ENCODE measurements at regions not wholly inside any gene's neighbourhood (a gene's known extent, or its start where the extent isn't known, plus 50 kb on each side); places are given as distances from the start of the nearest gene placed in this dataset.

DNA sequence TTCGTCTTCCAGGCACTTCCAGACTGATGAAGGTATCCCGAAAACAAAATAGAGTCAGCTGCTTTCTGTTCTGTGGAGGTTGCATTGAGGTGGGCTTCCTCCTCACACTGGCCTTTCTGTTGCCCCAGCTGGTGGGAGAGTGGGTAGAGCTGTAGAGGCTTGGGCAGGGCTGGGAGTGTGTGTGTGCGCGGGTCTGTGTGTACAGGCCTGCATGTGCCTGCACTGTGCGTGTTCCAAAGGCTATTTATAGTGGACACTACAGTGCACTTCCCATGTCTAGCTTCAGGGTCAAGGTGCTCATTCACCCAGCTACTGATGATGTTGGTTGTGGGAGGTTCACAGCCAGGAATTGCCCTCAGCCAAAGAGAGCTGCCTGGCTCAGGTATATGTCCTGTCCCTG is 260.1 kb upstream of the HABP2 start:
- DNase-seq = no peak

DNA sequence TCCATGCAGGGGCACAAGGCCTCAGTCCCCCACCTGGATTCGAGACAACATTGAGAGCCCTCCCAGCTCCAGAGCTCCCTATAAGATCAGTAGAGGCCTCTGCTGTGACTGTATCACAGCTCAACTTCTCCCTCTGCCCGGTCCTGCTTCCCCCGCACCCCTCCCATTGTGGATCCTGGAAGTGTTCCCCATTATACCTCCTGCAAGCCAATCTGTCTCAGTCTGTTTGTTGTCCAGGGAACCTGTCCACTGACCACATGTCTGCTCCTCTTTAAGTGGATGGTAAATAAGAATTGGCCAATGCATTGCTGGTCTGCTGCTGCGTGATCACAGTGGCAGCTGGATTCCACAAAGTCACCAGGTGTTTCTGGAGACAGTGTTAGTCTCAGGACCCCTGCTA is 259.7 kb upstream of the HABP2 start:
- no peak for DNase-seq

DNA sequence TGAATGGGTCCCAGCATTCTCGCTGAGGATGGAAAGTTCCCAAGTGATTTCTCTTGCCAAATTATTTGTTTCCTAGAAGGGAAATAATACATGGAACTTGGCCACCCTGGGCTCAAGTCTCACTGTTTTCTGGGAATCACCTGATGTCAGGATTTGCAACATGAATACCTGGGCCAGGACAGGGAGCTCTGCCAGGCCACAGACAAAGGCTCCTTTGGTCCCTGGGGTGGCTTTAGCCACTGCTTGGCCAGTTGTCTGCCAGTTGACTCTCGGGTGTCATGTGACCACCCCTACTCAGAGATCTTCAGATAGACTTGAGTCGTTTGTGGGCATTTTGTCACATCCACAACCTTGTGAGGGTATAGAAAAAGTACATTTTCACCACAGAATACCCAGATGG is 258.0 kb upstream of the HABP2 start:
- DNase-seq = no peak

DNA sequence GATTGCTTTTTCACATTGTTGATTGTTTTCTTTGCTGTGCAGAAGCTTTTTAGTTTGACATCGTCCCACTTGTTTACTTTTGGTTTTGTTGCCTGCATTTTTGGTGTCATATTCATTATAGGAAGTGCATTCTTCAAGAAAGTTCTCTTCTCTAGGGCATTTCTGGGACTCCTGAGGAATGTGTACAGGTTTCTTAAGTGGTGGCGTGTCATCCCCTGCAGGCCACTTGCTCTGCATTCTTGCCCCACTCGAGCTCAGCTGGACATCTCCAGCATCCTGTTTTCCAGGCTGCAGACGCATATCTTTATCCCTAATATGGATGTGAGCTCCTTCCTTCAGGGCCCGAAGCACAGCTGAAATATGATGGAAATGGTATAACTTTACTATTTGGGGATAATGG is 255.6 kb upstream of the HABP2 start:
- DNase-seq = no peak

DNA sequence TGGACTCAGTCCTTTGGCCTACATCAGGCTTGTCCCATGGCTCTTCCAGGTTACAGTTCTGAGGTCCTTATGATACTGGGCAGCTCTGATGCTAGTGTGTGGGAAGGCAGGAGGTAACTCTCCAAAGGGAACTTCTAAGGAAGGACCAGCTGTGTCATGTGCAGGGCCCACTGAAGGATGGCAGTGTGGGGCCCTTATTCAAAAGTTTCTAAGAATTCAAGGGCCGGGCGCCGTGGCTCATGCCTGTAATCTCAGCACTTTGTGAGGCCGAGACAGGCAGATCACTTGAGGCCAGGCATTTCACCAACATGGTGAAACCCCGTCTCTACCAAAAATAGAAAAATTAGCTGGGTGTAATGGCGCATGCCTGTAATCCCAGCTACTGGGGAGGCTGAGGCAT is 254.2 kb upstream of the HABP2 start:
- no peak for DNase-seq

DNA sequence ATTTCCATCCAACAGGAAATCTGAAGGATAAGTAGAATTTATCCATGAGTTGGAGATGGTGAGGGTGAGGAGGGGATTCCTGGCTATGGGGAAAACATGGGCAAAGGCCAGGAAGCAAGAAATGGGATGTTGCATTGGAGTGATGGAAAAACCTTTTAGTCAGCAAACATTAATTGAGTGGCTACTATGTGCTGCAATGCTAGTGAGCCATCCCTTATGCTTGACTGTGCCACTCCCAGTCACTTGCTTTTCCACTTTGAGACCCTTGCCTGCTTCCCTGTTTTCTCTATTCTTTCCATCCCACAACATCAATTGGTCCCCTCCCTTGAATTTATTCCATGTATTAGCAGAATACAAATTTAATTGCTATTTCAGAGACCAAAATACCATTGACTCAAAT is 252.7 kb upstream of the HABP2 start:
- no peak for DNase-seq

DNA sequence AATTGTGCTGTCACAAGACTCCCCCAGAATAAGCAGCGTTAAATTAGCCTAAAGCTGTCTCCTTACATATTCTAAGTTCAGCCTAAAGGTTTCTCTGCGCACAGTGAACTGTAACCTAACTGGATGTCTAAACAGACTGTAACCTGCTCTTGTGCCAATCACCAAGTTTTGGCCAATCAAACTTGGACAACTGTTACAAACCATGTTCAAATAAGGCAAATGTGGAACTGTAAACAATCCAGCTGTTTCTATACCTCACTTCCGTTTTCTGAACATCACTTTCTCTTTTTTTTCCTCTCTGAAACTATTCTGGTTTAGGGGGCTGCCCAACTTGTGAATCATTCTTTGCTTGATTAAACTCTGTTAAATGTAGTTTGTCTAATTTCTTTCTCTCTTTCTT is 252.2 kb upstream of the HABP2 start:
- no peak for DNase-seq

DNA sequence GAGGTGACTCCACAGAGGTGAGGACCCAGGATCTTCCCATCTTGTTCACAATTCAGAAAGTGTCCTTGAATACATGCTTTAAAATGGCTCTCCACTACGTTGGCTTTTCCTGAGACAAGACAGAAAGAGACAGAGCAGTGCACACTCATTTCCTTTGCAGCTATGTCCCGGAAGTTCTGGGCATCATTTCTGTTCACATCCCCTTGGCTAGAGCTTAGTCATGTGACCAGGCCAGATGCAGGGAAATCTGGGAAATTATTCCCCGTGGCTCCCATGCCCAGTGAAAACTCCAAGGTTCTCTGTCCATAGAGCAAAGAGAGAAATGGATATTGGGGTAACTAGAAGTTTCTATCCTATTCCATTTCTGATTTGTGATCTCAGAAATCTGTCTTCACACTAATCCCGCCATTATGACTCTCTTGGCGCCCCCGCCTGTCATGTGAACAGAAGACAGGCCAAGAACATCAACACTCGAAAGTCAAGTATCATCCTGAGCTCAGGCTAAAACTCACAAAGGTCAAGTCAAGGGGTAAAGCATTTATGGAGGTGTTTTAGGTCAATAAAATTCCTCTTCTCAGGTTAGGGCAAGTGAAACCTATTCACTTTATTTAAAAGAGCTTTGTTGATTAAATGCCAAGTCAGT is 251.4 kb upstream of the HABP2 start:
- no peak for DNase-seq

DNA sequence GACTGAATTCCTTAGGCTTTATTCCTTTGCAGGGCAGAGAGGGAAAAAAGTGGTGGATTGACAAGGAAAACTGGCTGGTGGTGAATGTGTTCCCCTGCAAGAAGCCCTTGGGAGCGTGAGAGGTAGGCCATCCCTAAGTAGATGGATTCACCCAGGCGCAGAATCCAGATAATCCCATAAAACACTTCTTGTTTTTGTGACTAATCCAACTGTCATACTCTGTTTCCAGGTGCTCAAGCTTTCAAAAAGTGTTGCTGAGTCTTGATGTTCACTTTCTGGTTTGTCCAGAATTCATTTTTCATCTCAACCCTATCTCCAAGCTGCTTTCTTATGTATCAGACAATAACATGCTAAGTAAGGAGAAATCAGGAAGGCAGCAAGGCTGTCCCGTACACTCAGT is 250.8 kb upstream of the HABP2 start:
- DNase-seq = no peak

DNA sequence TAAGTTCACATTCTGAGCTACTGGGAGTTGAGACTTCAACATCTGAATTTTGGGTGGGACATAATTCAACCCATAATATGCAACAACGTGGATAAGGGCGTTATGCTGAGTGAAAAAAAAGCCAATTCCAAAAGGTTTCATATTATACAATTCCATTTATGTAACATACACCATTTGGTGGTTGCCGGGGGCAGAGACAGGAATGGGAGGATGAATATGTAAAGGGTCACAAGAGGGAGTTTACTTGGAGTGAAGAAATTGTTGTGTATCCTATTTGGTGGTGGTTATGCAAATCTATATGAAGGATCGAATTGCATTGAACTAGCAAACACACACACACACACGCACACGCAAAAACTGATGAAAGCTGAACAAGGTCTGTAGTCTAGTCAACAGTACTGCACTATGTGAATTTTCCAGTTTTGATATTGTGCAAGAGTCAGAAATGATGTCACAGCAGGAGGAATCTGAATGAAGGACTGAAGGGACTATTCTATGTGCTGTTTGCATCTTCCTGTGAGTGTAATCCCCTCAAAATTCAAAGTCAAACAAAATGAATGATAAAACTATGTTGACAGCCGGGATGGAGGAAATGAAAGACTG is 249.2 kb upstream of the HABP2 start:
- no peak for DNase-seq

DNA sequence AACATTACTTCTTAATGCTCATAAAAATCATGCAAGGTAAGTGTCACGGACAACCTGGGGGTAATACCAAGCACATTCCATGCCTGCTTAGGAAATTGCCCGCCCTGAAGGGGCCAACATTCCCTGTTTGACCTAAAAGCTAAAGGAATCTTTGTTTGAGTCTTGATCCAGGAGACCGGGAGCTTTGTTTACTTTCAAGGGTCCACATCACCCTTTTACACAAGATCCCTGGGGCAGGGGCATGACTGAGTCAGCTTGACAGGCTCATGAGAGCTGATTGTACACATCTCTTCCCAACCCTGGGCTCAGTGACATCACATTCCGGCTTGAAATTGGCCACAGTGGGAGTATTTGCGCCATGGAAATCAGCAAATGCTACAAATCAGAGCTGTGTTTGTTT is 248.1 kb upstream of the HABP2 start:
- DNase-seq = no peak

DNA sequence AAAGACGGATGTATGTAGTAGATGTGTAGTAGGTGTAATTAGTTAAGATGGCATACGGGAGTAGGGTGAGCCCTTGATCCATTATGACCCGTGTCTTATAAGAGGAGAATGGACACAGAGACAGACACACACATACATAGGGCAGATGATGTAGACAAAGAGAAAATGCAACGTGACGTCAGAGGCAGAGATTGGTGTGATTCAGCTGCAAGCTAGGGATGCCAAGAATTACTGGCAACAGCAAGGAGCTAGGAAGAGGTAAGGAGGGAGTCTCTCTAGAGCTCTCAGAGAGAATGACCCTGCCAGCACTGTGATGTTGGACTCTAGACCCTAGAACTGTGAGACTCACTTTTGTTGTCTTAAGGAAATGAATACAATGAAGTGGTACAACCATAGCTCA is 247.0 kb upstream of the HABP2 start:
- DNase-seq = no peak

DNA sequence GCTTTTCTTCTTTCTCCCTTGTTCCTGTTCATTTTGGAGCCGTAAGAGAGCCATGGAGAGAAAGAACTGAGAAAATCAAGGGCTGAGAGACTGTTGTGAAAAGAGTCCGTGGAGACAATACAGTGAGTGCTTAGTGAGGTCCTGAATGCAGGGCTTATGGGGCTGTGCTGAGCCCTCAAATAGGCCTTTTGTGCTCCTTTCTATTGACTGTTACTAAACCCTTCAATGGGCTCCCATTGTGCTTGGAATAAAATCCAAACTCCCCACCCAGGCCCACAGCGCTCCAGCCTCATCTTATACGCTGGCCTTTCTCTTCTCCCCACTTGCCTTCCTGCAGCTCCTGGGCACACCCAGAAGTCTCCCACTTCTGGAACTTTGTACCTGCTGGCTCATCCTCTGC is 243.1 kb upstream of the HABP2 start:
- DNase-seq = no peak

DNA sequence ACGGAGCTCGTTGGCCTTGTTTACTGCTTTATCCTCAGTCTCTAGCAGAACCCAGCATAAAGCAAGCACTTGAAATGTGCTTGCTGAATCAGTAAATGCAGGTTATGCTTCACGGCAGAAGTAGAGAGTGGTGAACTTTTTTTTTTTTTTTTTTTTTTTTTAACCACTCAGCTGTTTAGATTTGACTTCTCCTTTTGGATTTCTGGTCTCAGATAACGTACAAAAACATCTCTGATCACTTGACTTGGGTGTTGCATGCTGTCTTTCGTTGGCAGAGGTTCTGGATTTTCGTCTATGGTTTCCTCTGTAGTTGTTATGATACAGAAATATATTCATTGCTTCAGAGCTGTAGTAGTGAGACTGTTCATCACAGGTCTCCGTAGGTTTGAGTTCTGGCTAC is 242.5 kb upstream of the HABP2 start:
- DNase-seq = no peak

DNA sequence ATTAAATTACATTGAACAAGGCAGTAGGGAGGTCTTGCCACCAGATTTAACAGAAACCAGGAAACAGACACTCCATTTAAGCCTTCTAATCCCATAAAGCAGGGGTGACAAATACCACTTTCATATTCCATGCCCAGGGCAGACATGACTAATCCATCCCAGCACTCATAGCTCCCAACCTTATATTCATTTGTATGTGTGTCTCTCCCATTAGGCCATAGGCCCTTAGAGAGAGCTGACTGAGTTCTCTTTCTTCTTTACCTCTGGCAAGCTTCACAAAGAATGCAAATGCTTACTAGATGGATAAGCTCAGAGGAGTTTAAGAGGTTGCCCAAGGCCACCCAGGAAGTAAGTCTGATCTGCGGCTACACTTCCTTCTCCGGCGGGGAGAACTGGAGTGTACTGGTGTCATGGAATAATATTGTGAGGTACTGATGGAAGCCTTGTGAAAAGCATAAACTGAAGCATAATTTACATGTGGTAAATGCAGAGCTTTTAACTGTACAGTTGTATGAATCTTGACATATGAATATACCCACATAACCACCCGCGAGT is 239.7 kb upstream of the HABP2 start:
- DNase-seq = no peak

DNA sequence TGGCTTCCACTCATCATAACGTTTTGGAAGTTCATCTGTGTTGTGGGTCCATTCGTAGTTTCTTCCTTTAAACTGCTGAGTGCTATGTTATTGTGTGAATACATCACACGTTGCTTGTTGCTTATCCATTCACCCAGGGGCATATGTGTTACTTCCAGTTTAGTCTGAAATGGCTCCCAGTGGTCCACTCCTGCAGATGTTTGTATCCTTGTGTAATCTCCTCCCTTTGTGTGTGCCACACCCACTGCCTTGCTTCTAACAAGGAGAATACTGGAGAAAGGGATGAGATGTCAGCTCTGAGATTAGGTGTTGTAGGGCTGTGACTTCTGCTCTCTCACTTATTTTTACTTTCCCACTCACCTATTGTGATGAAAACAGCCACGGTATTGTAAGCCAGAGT is 239.1 kb upstream of the HABP2 start:
- no peak for DNase-seq

DNA sequence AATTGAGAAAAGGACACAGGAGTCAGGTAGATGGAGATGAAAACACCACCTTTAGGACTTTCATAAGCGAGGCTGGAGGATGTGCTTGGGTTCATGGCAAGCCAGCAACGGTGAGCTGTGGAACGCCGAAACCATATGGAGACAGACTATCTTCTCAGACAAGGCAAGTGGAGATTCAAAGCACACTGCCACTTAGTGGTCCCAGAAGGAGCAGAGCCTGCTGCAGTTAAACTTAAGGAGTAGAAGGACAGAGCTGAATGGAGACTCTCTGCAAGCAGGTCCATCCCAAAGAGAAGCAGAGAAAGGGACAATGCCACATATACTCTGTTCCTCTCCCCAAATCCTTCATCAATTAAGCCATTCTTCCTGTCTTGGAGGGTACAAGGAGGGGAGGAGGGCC is 236.3 kb upstream of the HABP2 start:
- no peak for DNase-seq

DNA sequence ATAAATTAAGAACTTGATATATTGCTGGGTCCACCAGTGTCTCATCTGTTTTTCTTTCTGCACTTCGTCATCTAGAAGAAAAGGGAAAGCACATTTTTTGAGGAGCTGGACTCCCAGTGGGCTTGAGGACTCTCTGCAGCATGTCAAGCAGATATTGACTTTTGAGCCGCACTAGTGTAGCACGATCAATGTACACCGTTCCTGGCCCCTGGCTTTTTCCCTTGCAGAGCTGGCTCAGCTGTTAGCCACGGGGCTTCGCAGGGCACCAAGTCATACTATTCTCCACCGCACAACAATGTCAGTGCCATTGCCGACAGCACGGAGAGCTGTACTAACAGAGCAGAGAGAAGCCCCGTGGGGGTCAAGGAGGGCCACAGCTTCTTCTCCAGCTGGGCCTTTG is 235.4 kb upstream of the HABP2 start:
- DNase-seq = no peak

DNA sequence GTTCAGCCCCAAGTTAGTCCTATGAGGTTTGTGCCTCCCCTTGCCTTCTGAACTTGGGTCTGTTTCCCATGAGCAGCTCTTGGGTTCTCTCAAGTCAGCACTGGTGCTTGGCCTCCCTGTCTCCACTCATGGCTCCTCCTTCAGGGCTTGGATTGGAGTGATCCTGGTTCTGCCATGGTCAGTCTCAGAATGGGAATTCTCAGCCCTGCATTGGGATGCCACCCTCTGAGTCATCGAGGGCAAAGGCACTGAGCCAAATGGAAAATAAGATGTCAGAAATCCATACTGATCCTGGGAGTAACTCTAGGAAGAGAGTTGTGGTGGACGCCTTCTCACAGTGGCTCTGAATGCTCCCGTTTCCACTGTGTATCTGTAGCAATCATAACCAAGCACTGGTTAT is 233.4 kb upstream of the HABP2 start:
- no peak for DNase-seq

DNA sequence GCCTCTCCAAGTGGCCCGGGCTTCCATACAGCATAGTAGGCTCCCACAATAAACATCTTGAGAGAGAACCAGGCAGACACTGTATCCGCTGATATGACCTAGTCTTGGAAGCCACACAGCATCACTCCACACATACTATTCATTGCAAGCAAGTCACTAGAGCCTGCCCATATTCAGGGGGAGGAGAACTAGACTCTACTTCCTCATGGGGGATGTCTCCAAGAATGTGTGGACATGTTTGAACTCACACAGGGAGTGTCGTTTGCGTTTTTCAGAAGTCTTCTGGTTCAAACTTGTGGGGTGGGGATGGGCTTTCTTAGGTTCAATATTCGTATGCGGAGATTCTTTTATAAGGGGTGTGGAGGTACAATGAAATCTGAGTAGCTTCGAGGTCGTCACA is 232.6 kb upstream of the HABP2 start:
- DNase-seq = no peak

DNA sequence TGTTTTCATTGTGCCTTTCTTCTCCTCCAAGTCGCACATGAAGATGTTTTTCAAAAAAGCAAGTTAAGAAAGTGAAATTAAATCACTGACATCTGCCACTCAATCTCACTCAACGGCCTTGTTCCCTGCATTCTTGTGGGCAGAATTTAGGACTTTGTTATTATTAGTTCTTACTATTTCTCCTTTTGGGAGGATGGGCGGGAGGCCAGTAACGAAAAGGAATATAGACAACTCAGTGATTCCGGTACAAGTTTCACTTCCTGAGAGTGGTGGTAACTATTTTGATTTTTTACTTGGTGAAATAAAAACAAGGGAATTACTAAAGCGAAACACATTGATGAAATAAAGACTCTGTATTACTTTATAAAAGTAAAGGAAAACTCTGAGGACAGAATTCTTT is 231.9 kb upstream of the HABP2 start:
- no peak for DNase-seq

DNA sequence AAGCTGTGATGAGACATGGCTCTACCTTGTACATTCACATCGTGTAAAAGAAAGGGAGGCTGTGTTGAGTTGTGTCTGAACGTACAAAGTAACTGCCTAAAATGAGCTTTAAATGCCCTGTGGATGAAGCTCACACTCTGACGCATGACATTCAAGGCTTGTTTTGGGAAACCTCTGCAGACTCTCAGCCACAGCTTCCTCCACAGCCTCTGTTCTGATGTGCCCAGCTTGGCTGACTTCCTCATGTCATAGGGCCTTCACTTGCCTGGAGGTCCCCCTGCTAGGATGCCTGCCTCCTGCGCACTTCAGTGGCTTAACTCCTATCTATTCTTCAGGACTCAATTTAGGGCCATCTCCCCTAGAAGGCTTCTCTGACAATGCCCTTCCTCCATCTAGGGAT is 230.0 kb upstream of the HABP2 start:
- no peak for DNase-seq

DNA sequence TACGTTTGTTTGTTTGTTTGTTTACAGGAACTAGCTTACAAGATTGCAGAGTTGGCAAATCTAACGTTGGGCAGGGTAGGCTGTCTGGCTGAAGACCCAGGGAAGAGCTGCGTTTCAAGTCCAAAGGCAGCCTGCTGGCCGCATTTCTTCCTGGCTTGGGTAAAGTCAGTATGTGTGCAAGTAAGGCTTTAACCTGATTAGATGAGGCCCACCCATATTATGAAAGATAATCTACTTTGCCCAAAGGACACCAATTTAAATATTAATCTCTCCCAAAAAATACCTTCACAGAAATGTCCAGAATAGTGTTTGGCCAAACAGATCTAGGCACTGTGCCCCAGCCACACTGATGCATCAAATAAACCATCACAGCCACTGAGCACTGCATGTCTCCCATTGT is 228.9 kb upstream of the HABP2 start:
- no peak for DNase-seq

DNA sequence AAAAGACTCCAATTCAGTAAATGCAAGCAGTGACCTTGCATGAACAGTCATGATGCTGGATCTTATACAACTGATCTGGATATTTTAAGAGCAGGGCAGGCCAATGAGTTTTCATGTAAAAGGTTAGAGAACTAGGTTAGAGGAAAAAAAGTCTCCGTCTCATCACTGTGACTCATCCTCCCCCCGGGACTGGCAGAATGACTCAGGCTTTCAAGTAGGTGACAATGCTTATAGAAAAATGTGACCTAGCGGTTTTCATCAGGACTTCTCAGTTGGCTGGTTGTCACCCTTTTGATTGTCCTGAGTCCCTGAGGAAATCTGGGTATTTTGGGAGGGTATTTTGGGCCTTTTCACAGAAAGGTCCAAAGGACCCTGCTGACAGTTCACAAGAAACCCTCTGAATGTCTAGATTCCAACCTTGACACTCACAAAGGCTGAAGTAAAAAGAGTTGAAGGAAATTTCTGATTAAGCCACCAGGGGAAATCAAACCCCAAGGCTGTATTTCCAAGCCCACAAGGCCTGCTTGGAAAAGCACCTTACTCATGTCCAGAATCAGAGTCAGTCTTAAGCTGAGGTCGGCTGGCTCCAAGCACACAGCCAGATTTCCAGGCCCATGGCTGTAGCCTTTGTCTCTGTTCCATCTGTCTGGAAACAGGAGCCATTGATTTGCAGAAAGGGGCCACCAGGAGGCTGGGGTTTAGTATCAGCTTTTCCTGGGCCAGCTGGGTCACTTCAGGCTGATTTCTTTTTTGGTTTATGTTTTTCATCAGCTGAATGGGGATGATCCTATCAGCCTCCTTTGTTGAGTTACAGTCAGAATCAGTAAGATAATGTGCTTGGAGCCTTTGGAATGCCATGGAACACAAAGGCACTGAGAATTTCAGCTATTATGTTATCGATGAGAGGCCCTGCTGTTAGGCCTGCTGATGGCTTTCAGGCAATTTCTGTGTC is 226.4 kb upstream of the HABP2 start:
- DNase-seq = no peak
